Embryonic facial prominence (tissue), 1 donor: ENCODE measurements at regions not wholly inside any gene's neighbourhood (a gene's known extent, or its start where the extent isn't known, plus 50 kb on each side); places are given as distances from the start of the nearest gene placed in this dataset.

Source experiments
- DNase-seq: peaks from one replicate; pipeline ENCODE4 v3.0.0-alpha.2; 2016; ENCODE audit errors: extremely low spot score

- DNase-seq: no peak
These were observed 384.0 kb upstream of the IRX4 start for GRCh38 chr5:2266641-2267240.

- no peak for DNase-seq
These were observed 382.6 kb upstream of the IRX4 start for GRCh38 chr5:2265341-2265740.

DNA sequence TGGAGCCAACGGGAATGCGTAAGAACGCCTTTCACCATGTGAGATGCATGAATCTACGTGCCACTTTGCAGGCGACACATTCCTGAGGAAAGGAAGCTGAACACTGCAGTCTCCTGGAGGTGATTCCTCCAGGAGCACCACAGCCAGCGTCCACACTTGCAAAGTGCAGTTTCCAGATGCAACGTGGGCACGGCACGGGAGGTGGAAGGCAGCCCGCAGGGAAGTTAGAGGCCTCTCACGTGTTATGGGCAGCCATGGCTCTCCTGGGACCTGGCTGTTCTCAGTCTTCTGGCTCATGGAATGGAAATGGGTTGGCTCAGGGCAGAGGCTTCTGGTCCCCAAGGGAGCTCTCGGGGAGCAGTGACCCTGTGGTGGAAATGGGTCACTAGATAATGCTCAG lies 381.0 kb upstream of the IRX4 start:
- no peak for DNase-seq

DNA sequence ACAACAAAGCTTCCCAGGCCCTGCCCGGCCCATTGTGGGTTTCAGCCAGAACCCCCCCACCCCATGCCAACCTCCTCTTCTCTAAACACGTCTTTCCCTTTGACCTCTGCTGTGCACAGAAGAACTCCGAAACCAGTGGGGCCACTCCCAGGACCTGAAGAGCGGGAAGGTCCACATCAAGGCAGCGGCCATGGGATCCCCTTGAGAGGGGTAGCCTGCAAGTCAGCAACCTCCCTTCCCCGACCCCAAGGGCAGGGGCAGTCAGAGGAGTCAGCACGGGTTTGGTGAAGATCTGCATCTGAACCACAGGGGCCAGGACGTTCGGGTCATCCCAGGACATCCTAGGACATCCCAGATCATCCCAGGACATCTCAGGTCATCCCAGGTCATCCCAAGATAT lies 379.9 kb upstream of the IRX4 start:
- DNase-seq: no peak

- DNase-seq: no peak
These were observed 378.4 kb upstream of the IRX4 start for GRCh38 chr5:2261004-2261703.

DNA sequence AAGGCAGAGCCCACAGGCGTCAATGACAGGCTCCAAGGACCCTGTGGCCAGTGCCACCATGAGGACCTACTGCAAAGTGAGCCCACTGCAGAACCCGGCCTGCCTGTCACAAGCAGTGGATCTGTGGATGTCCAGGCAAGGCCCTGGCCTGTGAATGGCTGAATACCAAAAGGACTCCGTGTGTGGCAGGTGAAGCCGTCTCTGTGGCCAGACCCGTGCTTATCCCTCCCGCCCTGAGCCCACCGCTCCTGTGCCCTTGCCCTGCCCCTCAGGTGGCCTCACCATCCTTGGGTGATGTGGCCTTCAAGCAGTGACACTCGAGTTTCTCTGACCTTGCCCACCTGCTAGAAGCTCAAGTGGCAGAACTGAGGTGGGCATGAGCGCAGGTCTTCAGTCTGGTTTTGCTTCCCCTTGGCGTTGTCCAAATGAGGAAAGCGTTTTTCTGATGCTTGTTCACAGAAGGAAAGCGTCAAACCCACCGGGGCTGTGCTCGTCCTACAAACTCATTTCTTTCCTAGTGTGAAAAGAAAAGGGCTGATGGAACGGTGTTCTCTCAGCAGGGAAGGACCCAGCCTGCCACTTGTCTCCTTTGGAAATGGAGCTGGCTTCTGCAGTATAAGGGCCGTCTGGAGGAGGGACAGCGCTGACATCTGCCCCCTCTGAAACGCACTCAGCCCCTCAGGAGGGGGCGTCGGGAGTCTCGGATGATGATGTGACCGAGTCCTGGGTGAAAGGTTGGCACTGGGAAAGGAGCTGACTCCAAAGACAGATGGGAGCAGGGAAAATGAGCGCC lies 377.7 kb upstream of the IRX4 start:
- no peak for DNase-seq

DNA sequence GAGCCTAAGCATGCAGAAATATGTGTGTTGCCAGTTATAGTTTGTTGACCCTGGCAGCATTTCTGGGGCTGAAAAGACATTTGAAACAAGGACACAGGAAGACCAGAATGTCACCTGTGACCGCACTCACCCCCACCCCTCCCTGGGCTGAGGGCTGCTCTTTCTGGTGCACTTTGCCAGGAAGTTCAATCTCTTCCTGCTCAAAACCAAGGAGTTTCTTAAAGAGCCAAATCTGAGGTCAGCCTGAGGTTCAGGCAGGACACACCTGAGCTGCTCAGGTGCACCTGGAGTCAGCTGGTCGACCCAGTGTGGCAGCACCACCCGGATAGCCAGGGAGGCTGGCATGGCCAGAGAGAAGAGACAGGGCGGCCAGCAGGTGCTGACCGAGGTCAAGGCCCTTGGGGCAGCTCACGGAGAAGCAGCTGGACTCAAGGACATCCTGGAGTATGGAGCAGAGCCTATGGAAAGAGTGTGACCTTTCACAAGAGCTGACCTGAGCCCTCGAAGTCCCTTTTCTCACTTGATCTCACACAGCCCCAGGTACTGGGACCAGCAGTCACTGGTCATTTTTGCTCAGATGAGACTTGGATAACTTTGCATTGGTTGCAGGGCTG lies 376.9 kb upstream of the IRX4 start:
- DNase-seq: no peak

- no peak for DNase-seq
These were observed 376.1 kb upstream of the IRX4 start for GRCh38 chr5:2258861-2259260.

- DNase-seq: no peak
These were observed 374.9 kb upstream of the IRX4 start for GRCh38 chr5:2257326-2258244.

DNA sequence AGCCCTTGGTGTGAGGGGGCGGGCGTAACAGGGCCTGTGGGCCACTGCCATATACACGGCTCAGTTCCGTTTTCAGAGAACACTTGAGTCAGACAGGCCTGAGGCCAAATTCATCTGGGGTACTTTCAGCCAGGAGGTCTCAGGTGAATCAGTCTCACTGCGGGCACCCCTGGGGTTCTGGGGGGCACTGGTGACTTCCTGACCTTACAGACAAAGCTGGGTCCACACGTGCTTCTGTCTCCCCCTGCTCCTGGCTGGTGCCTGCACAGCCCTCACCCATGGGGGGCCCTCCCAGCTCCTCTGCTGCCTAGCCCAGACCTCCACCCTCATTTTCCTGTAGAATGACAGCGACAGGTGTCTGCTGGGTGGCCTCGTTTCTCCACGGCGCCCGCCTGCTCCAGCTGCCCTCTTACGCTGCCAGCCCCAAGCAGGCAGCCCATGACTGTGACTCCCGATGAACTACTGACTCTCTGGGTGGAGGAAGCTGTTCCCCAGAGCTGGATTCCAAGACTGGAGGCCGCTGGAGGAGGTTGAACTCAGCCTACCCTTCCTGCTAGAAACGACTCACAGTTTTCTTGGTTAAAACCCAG lies 374.1 kb upstream of the IRX4 start:
- DNase-seq: no peak

DNA sequence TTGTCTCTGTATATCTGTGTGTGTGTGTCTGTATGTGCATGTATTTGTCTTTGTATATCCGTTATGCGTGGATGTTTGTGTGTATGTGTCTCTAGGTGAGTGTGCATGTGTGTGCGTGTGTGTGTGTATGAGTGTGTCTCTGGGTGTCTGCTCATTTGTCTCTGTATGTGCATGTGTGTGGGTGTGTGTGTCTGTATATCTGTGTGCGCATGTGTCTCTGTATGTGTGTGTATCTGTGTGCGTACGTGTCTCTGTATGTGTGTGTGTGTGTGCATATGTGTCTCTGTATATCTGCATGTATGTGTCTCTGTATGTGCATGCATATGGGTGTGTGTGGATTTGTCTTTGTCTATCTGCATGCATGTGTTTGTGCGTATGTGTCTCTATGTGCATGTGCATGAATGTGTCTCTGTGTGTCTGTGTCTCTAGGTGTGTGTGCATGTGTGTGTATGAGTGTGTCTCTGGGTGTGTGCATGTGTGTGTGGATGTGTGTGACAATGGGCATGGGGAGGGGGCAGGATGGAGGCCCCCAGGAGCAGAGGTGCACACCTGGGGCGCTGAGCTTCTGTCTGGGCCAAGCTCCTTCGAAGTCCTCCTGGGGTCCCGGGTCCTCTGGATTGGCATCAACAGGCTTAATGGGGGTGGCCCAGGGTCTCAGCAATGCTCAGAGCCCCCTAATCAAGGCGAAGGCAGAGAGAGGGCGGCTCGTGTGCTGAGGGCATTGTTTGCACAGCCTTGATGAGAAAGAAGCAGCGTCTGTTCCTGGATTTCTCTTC lies 373.4 kb upstream of the IRX4 start:
- DNase-seq: no peak

DNA sequence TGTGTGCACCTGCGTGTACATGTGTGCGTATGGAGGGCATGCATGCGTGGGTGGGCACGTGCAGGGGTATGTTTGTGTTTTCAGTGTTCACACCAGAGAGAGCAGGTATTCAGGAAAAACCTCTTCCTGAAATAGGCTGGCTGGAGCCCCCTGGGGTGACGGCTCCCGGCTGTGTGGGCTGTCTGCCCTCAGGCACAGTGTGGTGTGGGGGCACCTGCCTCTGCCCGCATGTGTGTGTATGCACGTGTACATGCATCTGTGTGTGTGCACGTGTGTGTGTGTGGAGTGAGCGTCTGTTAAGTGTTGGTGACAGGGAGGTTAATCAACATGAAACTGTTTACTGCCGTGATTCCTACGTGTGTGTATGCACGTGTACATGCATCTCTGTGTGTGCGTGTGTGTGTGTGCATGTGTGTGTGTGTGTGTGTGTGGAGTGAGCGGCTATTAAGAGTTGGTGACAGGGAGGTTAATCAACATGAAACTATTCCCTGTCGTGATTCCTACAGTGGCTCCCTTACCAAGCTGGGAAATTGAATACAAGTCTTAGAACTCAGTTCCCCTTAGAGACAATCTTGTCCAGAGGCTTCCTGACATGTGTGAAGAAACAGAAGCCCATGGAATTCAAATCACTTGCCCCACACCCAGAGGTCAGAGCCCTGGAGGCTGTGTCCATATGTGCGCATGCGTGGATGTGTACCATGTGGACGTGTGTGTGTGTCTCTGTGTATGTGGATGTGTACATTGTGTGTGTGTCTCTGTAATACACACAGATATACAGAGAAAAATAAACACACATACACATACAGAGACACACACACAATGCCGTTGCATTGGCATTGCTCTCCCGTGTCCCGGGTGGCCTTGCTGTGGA lies 372.4 kb upstream of the IRX4 start:
- no peak for DNase-seq

GRCh38 chr5:2254406-2254805 lies 371.7 kb upstream of the IRX4 start:
- DNase-seq: no peak

GRCh38 chr5:2253040-2253975 lies 370.6 kb upstream of the IRX4 start:
- no peak for DNase-seq

GRCh38 chr5:2251751-2252150 lies 369.0 kb upstream of the IRX4 start:
- DNase-seq: no peak

DNA sequence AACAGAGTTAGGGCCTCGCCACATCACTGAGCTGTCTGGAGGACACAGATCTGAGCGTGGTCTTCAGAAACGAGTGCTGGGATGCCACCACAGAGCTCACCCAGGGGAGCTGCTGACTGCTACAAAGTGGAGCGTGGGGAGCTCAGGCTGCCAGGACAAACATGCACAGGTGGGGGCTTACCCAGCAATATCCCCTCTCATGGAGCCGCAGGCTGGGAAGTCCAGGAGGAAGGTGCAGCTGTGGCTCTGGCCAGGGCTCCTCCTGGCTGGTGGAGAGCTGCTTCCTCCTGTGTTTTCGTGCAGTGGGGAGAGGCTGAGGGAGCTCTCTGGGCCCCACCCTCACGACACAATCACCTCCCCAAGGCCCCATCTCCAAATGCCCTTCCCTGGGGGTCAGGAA lies 368.6 kb upstream of the IRX4 start:
- DNase-seq: no peak

- no peak for DNase-seq
These were observed 367.7 kb upstream of the IRX4 start for GRCh38 chr5:2250365-2250950.

- DNase-seq: no peak
These were observed 366.7 kb upstream of the IRX4 start for GRCh38 chr5:2249442-2249841.
